GM19372 (cell line): ENCODE measurements at regions not wholly inside any gene's neighbourhood (a gene's known extent, or its start where the extent isn't known, plus 50 kb on each side); places are given as distances from the start of the nearest gene placed in this dataset.
"Not testable (repeated sequence)": the region's sequence is repeated elsewhere in the genome, so short reads cannot be mapped to it uniquely, and the experiment has no call there.

Experiments used
- ATAC-seq: cut with Tn5 transposase; IDR thresholded peaks from one replicate; pipeline ENCODE4 v1.9.1; 2021; ENCODE audit warnings: mild to moderate bottlenecking, low read depth, moderate library complexity; ENCODE audit not compliant: unreplicated experiment

GRCh38 chr2:138213084-138213483, 248.8 kb downstream of the HNMT start:
- no peak for ATAC-seq

GRCh38 chr2:138213624-138214023, 249.4 kb downstream of the HNMT start:
- no peak for ATAC-seq

GRCh38 chr2:138215958-138216357, 251.7 kb downstream of the HNMT start:
- no peak for ATAC-seq

GRCh38 chr2:138217975-138218374, 253.7 kb downstream of the HNMT start:
- no peak for ATAC-seq

- no peak for ATAC-seq
Observed at GRCh38 chr2:138218397-138218796, 254.1 kb downstream of the HNMT start.

GRCh38 chr2:138219961-138220360, 255.7 kb downstream of the HNMT start:
- no peak for ATAC-seq

- no peak for ATAC-seq
Observed at GRCh38 chr2:138221358-138221757, 257.1 kb downstream of the HNMT start.

GRCh38 chr2:138223319-138223718, 259.0 kb downstream of the HNMT start:
- ATAC-seq: no peak

- ATAC-seq: no peak
Observed at GRCh38 chr2:138227195-138227594, 262.9 kb downstream of the HNMT start.

- no peak for ATAC-seq
Observed at GRCh38 chr2:138228101-138228500, 263.8 kb downstream of the HNMT start.

GRCh38 chr2:138234265-138234664, 267.3 kb upstream of the SPOPL start:
- no peak for ATAC-seq

- ATAC-seq: no peak
Observed at GRCh38 chr2:138235041-138235440, 266.5 kb upstream of the SPOPL start.

- ATAC-seq: no peak
Observed at GRCh38 chr2:138236142-138236541, 265.4 kb upstream of the SPOPL start.

GRCh38 chr2:138237667-138238384, 263.7 kb upstream of the SPOPL start:
- ATAC-seq: no peak

GRCh38 chr2:138238908-138239307, 262.7 kb upstream of the SPOPL start:
- no peak for ATAC-seq

- no peak for ATAC-seq
Observed at GRCh38 chr2:138239902-138240491, 261.6 kb upstream of the SPOPL start.

GRCh38 chr2:138243372-138243771, 258.2 kb upstream of the SPOPL start:
- no peak for ATAC-seq

- ATAC-seq: no peak
Observed at GRCh38 chr2:138244501-138244925, 257.1 kb upstream of the SPOPL start.

GRCh38 chr2:138245310-138245709, 256.3 kb upstream of the SPOPL start:
- ATAC-seq: no peak

GRCh38 chr2:138247302-138247701, 254.3 kb upstream of the SPOPL start:
- no peak for ATAC-seq

- no peak for ATAC-seq
Observed at GRCh38 chr2:138249207-138249606, 252.4 kb upstream of the SPOPL start.

GRCh38 chr2:138250843-138251320, 250.7 kb upstream of the SPOPL start:
- ATAC-seq: not testable (repeated sequence)
